HUES64 (cell line): ENCODE measurements at regions not wholly inside any gene's neighbourhood (a gene's known extent, or its start where the extent isn't known, plus 50 kb on each side); places are given as distances from the start of the nearest gene placed in this dataset.

Experiments
- H3K27ac ChIP-seq: 2 replicates; pipeline ENCODE4 v1.7.0; 2013; ENCODE audit warnings: low read depth, low read length, inconsistent platforms
- H3K27me3 ChIP-seq: 2 replicates; pipeline ENCODE4 v1.6.1; 2013; ENCODE audit warnings: mild to moderate bottlenecking, low read length; ENCODE audit not compliant: insufficient read depth
- H3K36me3 ChIP-seq: 2 replicates; pipeline ENCODE4 v1.6.1; 2013; ENCODE audit warnings: mild to moderate bottlenecking, low read length; ENCODE audit not compliant: insufficient read depth
- H3K4me1 ChIP-seq: 2 replicates; pipeline ENCODE4 v1.6.1; 2013; ENCODE audit warnings: mild to moderate bottlenecking, low read length, moderate library complexity; ENCODE audit not compliant: insufficient read depth
- H3K4me3 ChIP-seq: 2 replicates; pipeline ENCODE4 v1.5.1; 2013; ENCODE audit warnings: mild to moderate bottlenecking, low read length, moderate library complexity
- H3K9ac ChIP-seq: 2 replicates; pipeline ENCODE4 v1.6.1; 2013; ENCODE audit warnings: mild to moderate bottlenecking, low read depth, low read length
- H3K9me3 ChIP-seq: 2 replicates; pipeline ENCODE4 v1.6.1; 2013; ENCODE audit warnings: low read depth, low read length; ENCODE audit not compliant: insufficient read depth
- WGBS: fragments of 150-250, 120-280 bp; methylation state at CpG from one replicate; pipeline ENCODE4 v1.1.7; 2013; ENCODE audit warnings: missing lambda C conversion rate; 5-methylcytosine and 5-hydroxymethylcytosine counted together

GRCh38 chr2:226074391-226074790, 674.9 kb downstream of the NYAP2 start:
- H3K9me3 ChIP-seq, result no peaks in the 10 kb centered on the region
- no peaks in the 10 kb centered on the region for H3K4me1 ChIP-seq
- no peaks in the 10 kb centered on the region for H3K36me3 ChIP-seq
- WGBS, result 93% methylated on average over 5 of the region's 5 CpGs
- no peak overlapping the region for H3K27ac ChIP-seq
- H3K4me3 ChIP-seq, result no peak overlapping the region
- no peaks in the 10 kb centered on the region for H3K27me3 ChIP-seq
- no peak overlapping the region for H3K9ac ChIP-seq

- H3K4me3 ChIP-seq, result no peak overlapping the region
- no peaks in the 10 kb centered on the region for H3K27me3 ChIP-seq
- no peaks in the 10 kb centered on the region for H3K9me3 ChIP-seq
- no peaks in the 10 kb centered on the region for H3K36me3 ChIP-seq
- H3K27ac ChIP-seq, result no peak overlapping the region
- H3K9ac ChIP-seq, result no peak overlapping the region
- WGBS, result 93% methylated on average over 2 of the region's 2 CpGs
- no peaks in the 10 kb centered on the region for H3K4me1 ChIP-seq
Measured at GRCh38 chr2:226073496-226074160, 674.1 kb downstream of the NYAP2 start.

- Histone ChIP-seq H3K4me3 (no peak overlapping the region), H3K27me3 (no peaks in the 10 kb centered on the region), H3K9ac (no peak overlapping the region), H3K36me3 (no peaks in the 10 kb centered on the region), H3K4me1 (no peaks in the 10 kb centered on the region), H3K27ac (no peak overlapping the region), H3K9me3 (no peaks in the 10 kb centered on the region)
- WGBS, result 94% methylated on average over 4 of the region's 4 CpGs
Measured at GRCh38 chr2:226066873-226067272, 667.4 kb downstream of the NYAP2 start.

GRCh38 chr2:226066391-226066790, 666.9 kb downstream of the NYAP2 start:
- no peaks in the 10 kb centered on the region for H3K27me3 ChIP-seq
- H3K36me3 ChIP-seq, result no peaks in the 10 kb centered on the region
- no peaks in the 10 kb centered on the region for H3K9me3 ChIP-seq
- 95% methylated on average over 3 of the region's 3 CpGs for WGBS
- no peaks in the 10 kb centered on the region for H3K4me1 ChIP-seq
- H3K4me3 ChIP-seq, result no peak overlapping the region
- H3K9ac ChIP-seq, result no peak overlapping the region
- H3K27ac ChIP-seq, result no peak overlapping the region

- H3K9ac ChIP-seq, result no peak overlapping the region
- no peaks in the 10 kb centered on the region for H3K36me3 ChIP-seq
- no peaks in the 10 kb centered on the region for H3K4me1 ChIP-seq
- no peaks in the 10 kb centered on the region for H3K9me3 ChIP-seq
- H3K27me3 ChIP-seq, result no peaks in the 10 kb centered on the region
- no peak overlapping the region for H3K27ac ChIP-seq
- no peak overlapping the region for H3K4me3 ChIP-seq
- no CpG with 5 or more reads among the region's 1 CpG for WGBS
Measured at GRCh38 chr2:226064932-226065570, 665.5 kb downstream of the NYAP2 start.

GRCh38 chr2:226063704-226064440, 664.4 kb downstream of the NYAP2 start:
- Histone ChIP-seq H3K9ac (no peak overlapping the region), H3K4me1 (no peaks in the 10 kb centered on the region), H3K36me3 (no peaks in the 10 kb centered on the region), H3K4me3 (no peak overlapping the region), H3K9me3 (no peaks in the 10 kb centered on the region), H3K27me3 (no peaks in the 10 kb centered on the region), H3K27ac (no peak overlapping the region)
- 79% methylated on average over 2 of the region's 4 CpGs for WGBS

GRCh38 chr2:226059961-226060627, 660.6 kb downstream of the NYAP2 start:
- H3K27ac ChIP-seq, result no peak overlapping the region
- H3K27me3 ChIP-seq, result no peaks in the 10 kb centered on the region
- H3K36me3 ChIP-seq, result no peaks in the 10 kb centered on the region
- H3K9ac ChIP-seq, result no peak overlapping the region
- peaks cover 7% of the 10 kb centered on the region; the same call in 1 of the 2 replicates for H3K4me1 ChIP-seq
- no peak overlapping the region for H3K4me3 ChIP-seq
- no peaks in the 10 kb centered on the region for H3K9me3 ChIP-seq
- WGBS, result 98% methylated on average over 3 of the region's 3 CpGs

- no peaks in the 10 kb centered on the region for H3K27me3 ChIP-seq
- no peaks in the 10 kb centered on the region for H3K36me3 ChIP-seq
- no peaks in the 10 kb centered on the region for H3K9me3 ChIP-seq
- no peak overlapping the region for H3K9ac ChIP-seq
- no peak overlapping the region for H3K4me3 ChIP-seq
- H3K27ac ChIP-seq, result no peak overlapping the region
- WGBS, result 65% methylated on average over 1 of the region's 1 CpG
- peaks cover 7% of the 10 kb centered on the region; the same call in 1 of the 2 replicates for H3K4me1 ChIP-seq
Measured at GRCh38 chr2:226057914-226058313, 658.4 kb downstream of the NYAP2 start.

- H3K4me3 ChIP-seq, result no peak overlapping the region
- H3K9me3 ChIP-seq, result no peaks in the 10 kb centered on the region
- no peak overlapping the region for H3K9ac ChIP-seq
- no peaks in the 10 kb centered on the region for H3K36me3 ChIP-seq
- H3K27ac ChIP-seq, result no peak overlapping the region
- 90% methylated on average over 1 of the region's 1 CpG for WGBS
- H3K4me1 ChIP-seq, result peaks cover 7% of the 10 kb centered on the region; the same call in 1 of the 2 replicates
- no peaks in the 10 kb centered on the region for H3K27me3 ChIP-seq
Measured at GRCh38 chr2:226057365-226057764, 657.9 kb downstream of the NYAP2 start.

- WGBS, result 91% methylated on average over 5 of the region's 6 CpGs
- H3K4me1 ChIP-seq, result peaks cover 13% of the 10 kb centered on the region
- no peaks in the 10 kb centered on the region for H3K27me3 ChIP-seq
Measured at GRCh38 chr2:226052772-226053416, 653.4 kb downstream of the NYAP2 start.

More at GRCh38 chr2:226052772-226053416, 653.4 kb downstream of the NYAP2 start:
- Histone ChIP-seq H3K9ac (no peak overlapping the region), H3K27ac (no peak overlapping the region), H3K36me3 (no peaks in the 10 kb centered on the region), H3K9me3 (no peaks in the 10 kb centered on the region), H3K4me3 (no peak overlapping the region)
